PFSK-1 (cell line): ENCODE measurements at regions not wholly inside any gene's neighbourhood (a gene's known extent, or its start where the extent isn't known, plus 50 kb on each side); places are given as distances from the start of the nearest gene placed in this dataset.

Source experiments
- TAF1 ChIP-seq: IDR thresholded peaks from 2 replicates; pipeline ENCODE4 v1.6.1; 2012; ENCODE audit warnings: low read length, control low read depth, borderline replicate concordance; ENCODE audit not compliant: insufficient read depth
- TF ChIP-seq, protein P1 (sequence below), 2 experiments: IDR thresholded peaks; 2 replicates each; pipeline versions ENCODE4 v1.6.1 to v1.8.0; 2011 to 2012; ENCODE audit warnings: low read depth in 2 of 2, low read length in 2 of 2, control low read depth in 1 of 2, inconsistent platforms in 1 of 2, mild to moderate bottlenecking in 1 of 2, moderate library complexity in 1 of 2; ENCODE audit not compliant: insufficient read depth in 1 of 2

DNA sequence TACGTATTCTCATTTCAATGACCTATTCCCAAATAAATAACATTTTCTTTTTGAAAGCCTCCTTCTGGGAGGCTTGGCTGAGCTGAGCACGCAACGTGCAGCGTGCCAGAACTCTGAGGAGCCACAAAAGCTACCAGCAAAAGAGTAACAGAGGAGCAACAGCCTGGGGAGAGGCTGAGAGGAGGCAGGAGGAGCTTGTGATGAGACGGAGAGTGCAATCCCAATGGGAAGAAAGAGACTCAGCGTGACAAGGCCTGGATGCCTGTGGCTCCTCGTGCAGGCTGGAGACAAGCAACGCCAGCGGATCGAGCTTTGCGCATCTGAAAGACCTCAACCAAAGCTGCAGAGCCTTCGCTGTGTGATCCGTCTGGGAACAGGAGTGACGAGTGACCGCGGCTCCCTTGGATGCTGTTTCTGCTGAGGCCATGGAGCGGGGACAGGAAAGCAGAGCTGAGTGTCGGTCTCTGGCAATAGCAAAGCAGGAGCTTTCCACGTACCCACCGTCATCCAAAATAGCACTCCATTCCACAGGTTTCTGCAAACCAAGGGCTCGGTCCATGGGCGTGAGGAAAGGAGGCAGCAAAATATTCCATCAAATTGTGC is 171.7 kb upstream of the PFKP start:
- no peak for TF ChIP-seq TAF1
- TF ChIP-seq, protein P1, sequence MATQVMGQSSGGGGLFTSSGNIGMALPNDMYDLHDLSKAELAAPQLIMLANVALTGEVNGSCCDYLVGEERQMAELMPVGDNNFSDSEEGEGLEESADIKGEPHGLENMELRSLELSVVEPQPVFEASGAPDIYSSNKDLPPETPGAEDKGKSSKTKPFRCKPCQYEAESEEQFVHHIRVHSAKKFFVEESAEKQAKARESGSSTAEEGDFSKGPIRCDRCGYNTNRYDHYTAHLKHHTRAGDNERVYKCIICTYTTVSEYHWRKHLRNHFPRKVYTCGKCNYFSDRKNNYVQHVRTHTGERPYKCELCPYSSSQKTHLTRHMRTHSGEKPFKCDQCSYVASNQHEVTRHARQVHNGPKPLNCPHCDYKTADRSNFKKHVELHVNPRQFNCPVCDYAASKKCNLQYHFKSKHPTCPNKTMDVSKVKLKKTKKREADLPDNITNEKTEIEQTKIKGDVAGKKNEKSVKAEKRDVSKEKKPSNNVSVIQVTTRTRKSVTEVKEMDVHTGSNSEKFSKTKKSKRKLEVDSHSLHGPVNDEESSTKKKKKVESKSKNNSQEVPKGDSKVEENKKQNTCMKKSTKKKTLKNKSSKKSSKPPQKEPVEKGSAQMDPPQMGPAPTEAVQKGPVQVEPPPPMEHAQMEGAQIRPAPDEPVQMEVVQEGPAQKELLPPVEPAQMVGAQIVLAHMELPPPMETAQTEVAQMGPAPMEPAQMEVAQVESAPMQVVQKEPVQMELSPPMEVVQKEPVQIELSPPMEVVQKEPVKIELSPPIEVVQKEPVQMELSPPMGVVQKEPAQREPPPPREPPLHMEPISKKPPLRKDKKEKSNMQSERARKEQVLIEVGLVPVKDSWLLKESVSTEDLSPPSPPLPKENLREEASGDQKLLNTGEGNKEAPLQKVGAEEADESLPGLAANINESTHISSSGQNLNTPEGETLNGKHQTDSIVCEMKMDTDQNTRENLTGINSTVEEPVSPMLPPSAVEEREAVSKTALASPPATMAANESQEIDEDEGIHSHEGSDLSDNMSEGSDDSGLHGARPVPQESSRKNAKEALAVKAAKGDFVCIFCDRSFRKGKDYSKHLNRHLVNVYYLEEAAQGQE (IDR thresholded peaks at IDR 0.05; ENCODE audit: insufficient read depth in 1 of 2, low read depth in 2 of 2, low read length in 2 of 2) = no peak
